Suprapubic skin (tissue), 4 donors: ENCODE measurements at regions not wholly inside any gene's neighbourhood (a gene's known extent, or its start where the extent isn't known, plus 50 kb on each side); places are given as distances from the start of the nearest gene placed in this dataset.

Source experiments
- CTCF ChIP-seq, 2 donors: fragments of 200-600 bp in 1 of 2; fragments of 450-650 bp in 1 of 2; sonication (generic) in 1 of 2; IDR thresholded peaks; one replicate each; pipeline ENCODE4 v1.5.1; 2016 to 2019; ENCODE audit warnings: antibody characterized with exemption in 2 of 2, mild to moderate bottlenecking in 1 of 2, moderate library complexity in 1 of 2
- EP300 ChIP-seq: sonication (generic); formaldehyde crosslinking; IDR thresholded peaks from one replicate; pipeline ENCODE4 v1.6.1; 2017; ENCODE audit warnings: antibody characterized with exemption
- POLR2A ChIP-seq, 2 donors: fragments of 450-650 bp; IDR thresholded peaks; one replicate each; pipeline ENCODE4 v1.6.1; 2017; ENCODE audit warnings: antibody characterized with exemption in 2 of 2, mild to moderate bottlenecking in 2 of 2, moderate library complexity in 2 of 2
- POLR2AphosphoS5 ChIP-seq, 3 donors: sonication (generic); formaldehyde crosslinking; IDR thresholded peaks; one replicate each; pipeline ENCODE4 v1.6.1; 2017; ENCODE audit warnings: antibody characterized with exemption in 3 of 3

- no peak for TF ChIP-seq POLR2A (IDR thresholded peaks at IDR 0.05)
- TF ChIP-seq CTCF (IDR thresholded peaks at IDR 0.05) = no peak
- no peak for TF ChIP-seq EP300
- no peak for TF ChIP-seq POLR2AphosphoS5 (IDR thresholded peaks at IDR 0.05)
These were observed 165.5 kb downstream of the PIK3R1 start for GRCh38 chr5:68381060-68381459.
